Sciatic nerve (tissue), 2 donors: ENCODE measurements at regions not wholly inside any gene's neighbourhood (a gene's known extent, or its start where the extent isn't known, plus 50 kb on each side); places are given as distances from the start of the nearest gene placed in this dataset.

ENCODE experiments used
- ATAC-seq: fragments of 200-7000 bp; cut with Tn5 transposase; one replicate; pipeline ENCODE4 v1.9.1; 2020; ENCODE audit warnings: mild to moderate bottlenecking, moderate library complexity
- DNase-seq: peaks from one replicate; pipeline ENCODE4 v3.0.0-alpha.2; 2020; ENCODE audit warnings: low spot score
- intact Hi-C: fragments of 100-400 bp; cut with DNase I; formaldehyde crosslinking; loops from one replicate; pipeline ENCODE4 v1.14.2; 2022
- donor health status: DM: no; HTN: no; CAD: no.
- donor health status: DM: no; HTN: no; CAD: no.

- intact Hi-C loops = no loop called here
- ATAC-seq (no peak), DNase-seq (no peak)
Measured at GRCh38 chr16:76791151-76791550, 399.8 kb upstream of the MON1B start.

GRCh38 chr16:76796416-76796815 lies 394.6 kb upstream of the MON1B start:
- DNase-seq (no peak), ATAC-seq (no peak)
- intact Hi-C loops = no loop called here

GRCh38 chr16:76796978-76797377 lies 394.0 kb upstream of the MON1B start:
- intact Hi-C loops = no loop called here
- no peak for DNase-seq
- ATAC-seq = no peak

GRCh38 chr16:76797457-76797856 lies 393.5 kb upstream of the MON1B start:
- ATAC-seq (no peak), DNase-seq (no peak)
- intact Hi-C loops = no loop called here

- ATAC-seq (no peak), DNase-seq (no peak)
- intact Hi-C loops = no loop called here
Measured at GRCh38 chr16:76800196-76800595, 390.8 kb upstream of the MON1B start.

- DNase-seq (no peak), ATAC-seq (no peak)
- intact Hi-C loops = no loop called here
Measured at GRCh38 chr16:76801357-76801756, 389.6 kb upstream of the MON1B start.

- no peak for ATAC-seq
- intact Hi-C loops = no loop called here
Measured at GRCh38 chr16:76816475-76816874, 374.5 kb upstream of the MON1B start.

GRCh38 chr16:76818606-76819181 lies 372.3 kb upstream of the MON1B start:
- intact Hi-C loops = no loop called here
- no peak for ATAC-seq
- DNase-seq = no peak

More at GRCh38 chr16:76816475-76816874, 374.5 kb upstream of the MON1B start:
- DNase-seq = no peak

GRCh38 chr16:76819226-76819916 lies 371.6 kb upstream of the MON1B start:
- intact Hi-C loops = no loop called here
- no peak for DNase-seq
- ATAC-seq = no peak

GRCh38 chr16:76824221-76824620 lies 366.8 kb upstream of the MON1B start:
- intact Hi-C loops = no loop called here
- DNase-seq = no peak
- ATAC-seq = no peak

GRCh38 chr16:76824791-76825190 lies 366.2 kb upstream of the MON1B start:
- intact Hi-C loops = no loop called here
- DNase-seq = no peak
- no peak for ATAC-seq

GRCh38 chr16:76835339-76835738 lies 355.7 kb upstream of the MON1B start:
- intact Hi-C loops = no loop called here
- DNase-seq (no peak), ATAC-seq (no peak)

GRCh38 chr16:76835779-76836300 lies 355.1 kb upstream of the MON1B start:
- DNase-seq = no peak
- no peak for ATAC-seq
- intact Hi-C loops = no loop called here

GRCh38 chr16:76837872-76838271 lies 353.1 kb upstream of the MON1B start:
- no peak for DNase-seq
- intact Hi-C loops = no loop called here
- ATAC-seq = no peak

- DNase-seq (no peak), ATAC-seq (no peak)
- intact Hi-C loops = no loop called here
Measured at GRCh38 chr16:76854234-76854633, 336.8 kb upstream of the MON1B start.

GRCh38 chr16:76856112-76856511 lies 334.9 kb upstream of the MON1B start:
- ATAC-seq (no peak), DNase-seq (no peak)
- intact Hi-C loops = no loop called here

- DNase-seq (no peak), ATAC-seq (no peak)
- intact Hi-C loops = no loop called here
Measured at GRCh38 chr16:76857402-76857801, 333.6 kb upstream of the MON1B start.

- intact Hi-C loops = no loop called here
- ATAC-seq (no peak), DNase-seq (no peak)
Measured at GRCh38 chr16:76862901-76863300, 328.1 kb upstream of the MON1B start.

GRCh38 chr16:76866994-76867393 lies 324.0 kb upstream of the MON1B start:
- no peak for ATAC-seq
- intact Hi-C loops = no loop called here
- DNase-seq = no peak

- DNase-seq (no peak), ATAC-seq (no peak)
- intact Hi-C loops = no loop called here
Measured at GRCh38 chr16:76875898-76876297, 315.1 kb upstream of the MON1B start.

- intact Hi-C loops = no loop called here
- ATAC-seq = no peak
- no peak for DNase-seq
Measured at GRCh38 chr16:76879420-76879819, 311.6 kb upstream of the MON1B start.
